ENCODE measurements at regions not wholly inside any gene's neighbourhood (a gene's known extent, or its start where the extent isn't known, plus 50 kb on each side); places are given as distances from the start of the nearest gene placed in this dataset.
A peak's percentile ranks its signal among the peaks of the same experiment; 100 is the strongest.

DNA sequence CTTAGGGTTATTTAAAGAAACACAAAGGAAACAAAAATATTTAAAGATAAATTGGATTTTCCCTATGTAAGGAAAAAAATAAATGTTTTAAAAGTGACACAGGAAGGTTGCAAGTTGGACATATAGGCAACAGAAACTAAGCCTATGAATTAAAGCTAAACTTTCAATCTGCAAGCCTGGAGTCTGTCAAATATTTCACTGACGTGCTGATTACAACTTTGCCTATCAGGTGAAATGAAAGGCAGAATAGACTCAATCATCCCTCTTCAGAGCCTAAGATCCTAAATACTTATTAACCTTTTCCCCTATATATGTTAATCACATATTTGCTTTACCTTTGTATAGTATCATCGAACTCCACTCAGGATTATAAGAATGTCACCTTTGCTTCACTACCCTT is 1068.0 kb upstream of the ALCAM start:
- Histone ChIP-seq H2AFZ (ENCODE audit: low read length) (no peak overlapping the region), H3K27me3 (ENCODE audit: insufficient read depth, low read length) (no peaks in the 10 kb centered on the region), H4K20me1 (ENCODE audit: insufficient read depth, low read length) (no peaks in the 10 kb centered on the region), H3K4me2 (ENCODE audit: insufficient read depth, low read length) (no peak overlapping the region), H3K27ac (ENCODE audit: low read depth, low read length) (no peak overlapping the region), H3K36me3 (ENCODE audit: insufficient read depth, low read length) (no peaks in the 10 kb centered on the region), H3K4me1 (ENCODE audit: insufficient read depth, low read length) (no peaks in the 10 kb centered on the region), H3K79me2 (ENCODE audit: insufficient read depth, low read length) (no peaks in the 10 kb centered on the region), H3K4me3 (ENCODE audit: insufficient read depth, low read length) (no peak overlapping the region), H3K9me3 (ENCODE audit: low read depth, low read length) (no peaks in the 10 kb centered on the region)
- TF ChIP-seq, protein P1, sequence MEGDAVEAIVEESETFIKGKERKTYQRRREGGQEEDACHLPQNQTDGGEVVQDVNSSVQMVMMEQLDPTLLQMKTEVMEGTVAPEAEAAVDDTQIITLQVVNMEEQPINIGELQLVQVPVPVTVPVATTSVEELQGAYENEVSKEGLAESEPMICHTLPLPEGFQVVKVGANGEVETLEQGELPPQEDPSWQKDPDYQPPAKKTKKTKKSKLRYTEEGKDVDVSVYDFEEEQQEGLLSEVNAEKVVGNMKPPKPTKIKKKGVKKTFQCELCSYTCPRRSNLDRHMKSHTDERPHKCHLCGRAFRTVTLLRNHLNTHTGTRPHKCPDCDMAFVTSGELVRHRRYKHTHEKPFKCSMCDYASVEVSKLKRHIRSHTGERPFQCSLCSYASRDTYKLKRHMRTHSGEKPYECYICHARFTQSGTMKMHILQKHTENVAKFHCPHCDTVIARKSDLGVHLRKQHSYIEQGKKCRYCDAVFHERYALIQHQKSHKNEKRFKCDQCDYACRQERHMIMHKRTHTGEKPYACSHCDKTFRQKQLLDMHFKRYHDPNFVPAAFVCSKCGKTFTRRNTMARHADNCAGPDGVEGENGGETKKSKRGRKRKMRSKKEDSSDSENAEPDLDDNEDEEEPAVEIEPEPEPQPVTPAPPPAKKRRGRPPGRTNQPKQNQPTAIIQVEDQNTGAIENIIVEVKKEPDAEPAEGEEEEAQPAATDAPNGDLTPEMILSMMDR (IDR thresholded peaks at IDR 0.05; ENCODE audit: extremely low read depth, low read depth, low read length): no peak
- no peak for DNase-seq (ENCODE audit: insufficient read length, low spot score, missing footprints)

- no peaks in the 10 kb centered on the region for H3K4me1 ChIP-seq (ENCODE audit: insufficient read depth, low read length)
- TF ChIP-seq, protein P1 (IDR thresholded peaks at IDR 0.05; ENCODE audit: extremely low read depth, low read depth, low read length): no peak
- H4K20me1 ChIP-seq (ENCODE audit: insufficient read depth, low read length): no peaks in the 10 kb centered on the region
- peak; percentile 17 for DNase-seq (ENCODE audit: insufficient read length, low spot score, missing footprints)
- H2AFZ ChIP-seq (ENCODE audit: low read length): peak overlapping the region; percentile 51
- H3K9me3 ChIP-seq (ENCODE audit: low read depth, low read length): no peaks in the 10 kb centered on the region
- no peaks in the 10 kb centered on the region for H3K36me3 ChIP-seq (ENCODE audit: insufficient read depth, low read length)
- no peak overlapping the region for H3K4me3 ChIP-seq (ENCODE audit: insufficient read depth, low read length)
- H3K4me2 ChIP-seq (ENCODE audit: insufficient read depth, low read length): no peak overlapping the region
- H3K27me3 ChIP-seq (ENCODE audit: insufficient read depth, low read length): no peaks in the 10 kb centered on the region
- H3K27ac ChIP-seq (ENCODE audit: low read depth, low read length): no peak overlapping the region
- H3K79me2 ChIP-seq (ENCODE audit: insufficient read depth, low read length): no peaks in the 10 kb centered on the region
These were observed 1050.6 kb upstream of the ALCAM start for GRCh38 chr3:104316118-104316517.

- H3K36me3 ChIP-seq (ENCODE audit: insufficient read depth, low read length): no peaks in the 10 kb centered on the region
These were observed 1043.5 kb upstream of the ALCAM start for GRCh38 chr3:104323226-104323625.

DNA sequence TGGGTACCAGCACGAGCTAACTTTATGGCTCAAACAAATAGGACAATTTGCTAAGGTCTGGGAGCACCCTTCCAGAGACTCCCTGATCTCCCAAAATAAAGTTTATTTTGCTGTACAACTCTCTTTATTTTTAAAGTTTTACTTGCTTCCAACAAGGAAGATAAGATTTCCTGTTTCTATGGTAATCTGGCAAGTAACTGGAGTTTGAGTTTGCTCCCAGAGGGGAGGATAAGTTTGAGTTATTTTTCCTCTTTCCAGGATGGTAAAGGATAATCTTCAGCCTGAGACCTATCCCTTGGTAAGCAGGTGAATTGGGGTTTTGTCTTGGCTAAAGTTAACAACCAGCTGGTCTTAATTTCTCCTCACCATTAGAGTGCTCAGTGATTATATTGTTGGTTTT is 1019.4 kb upstream of the ALCAM start:
- Histone ChIP-seq H3K79me2 (ENCODE audit: insufficient read depth, low read length) (no peaks in the 10 kb centered on the region), H3K9me3 (ENCODE audit: low read depth, low read length) (no peaks in the 10 kb centered on the region)
- no peak for DNase-seq (ENCODE audit: insufficient read length, low spot score, missing footprints)

More at GRCh38 chr3:104323226-104323625, 1043.5 kb upstream of the ALCAM start:
- no peak for DNase-seq (ENCODE audit: insufficient read length, low spot score, missing footprints)
- no peaks in the 10 kb centered on the region for H3K4me1 ChIP-seq (ENCODE audit: insufficient read depth, low read length)
- no peaks in the 10 kb centered on the region for H4K20me1 ChIP-seq (ENCODE audit: insufficient read depth, low read length)
- no peaks in the 10 kb centered on the region for H3K27me3 ChIP-seq (ENCODE audit: insufficient read depth, low read length)
- no peak overlapping the region for H3K4me2 ChIP-seq (ENCODE audit: insufficient read depth, low read length)
- H2AFZ ChIP-seq (ENCODE audit: low read length): no peak overlapping the region
- H3K9me3 ChIP-seq (ENCODE audit: low read depth, low read length): no peaks in the 10 kb centered on the region
- no peaks in the 10 kb centered on the region for H3K79me2 ChIP-seq (ENCODE audit: insufficient read depth, low read length)
- H3K4me3 ChIP-seq (ENCODE audit: insufficient read depth, low read length): no peak overlapping the region
- TF ChIP-seq, protein P1 (IDR thresholded peaks at IDR 0.05; ENCODE audit: extremely low read depth, low read depth, low read length): no peak
- H3K27ac ChIP-seq (ENCODE audit: low read depth, low read length): no peak overlapping the region

More for the DNA sequence above, 1019.4 kb upstream of the ALCAM start:
- TF ChIP-seq, protein P1 (IDR thresholded peaks at IDR 0.05; ENCODE audit: extremely low read depth, low read depth, low read length): no peak
- no peaks in the 10 kb centered on the region for H3K27me3 ChIP-seq (ENCODE audit: insufficient read depth, low read length)
- H3K4me2 ChIP-seq (ENCODE audit: insufficient read depth, low read length): no peak overlapping the region
- no peaks in the 10 kb centered on the region for H3K36me3 ChIP-seq (ENCODE audit: insufficient read depth, low read length)
- H3K27ac ChIP-seq (ENCODE audit: low read depth, low read length): no peak overlapping the region
- no peak overlapping the region for H3K4me3 ChIP-seq (ENCODE audit: insufficient read depth, low read length)
- H4K20me1 ChIP-seq (ENCODE audit: insufficient read depth, low read length): no peaks in the 10 kb centered on the region
- no peak overlapping the region for H2AFZ ChIP-seq (ENCODE audit: low read length)
- H3K4me1 ChIP-seq (ENCODE audit: insufficient read depth, low read length): no peaks in the 10 kb centered on the region

All from osteoblast (primary cell).